ENCODE measurements at regions not wholly inside any gene's neighbourhood (a gene's known extent, or its start where the extent isn't known, plus 50 kb on each side); places are given as distances from the start of the nearest gene placed in this dataset.
A peak's percentile ranks its signal among the peaks of the same experiment; 100 is the strongest.

- H3K4me3 ChIP-seq (ENCODE audit: low read length) = no peak overlapping the region
- TF ChIP-seq, protein P1, sequence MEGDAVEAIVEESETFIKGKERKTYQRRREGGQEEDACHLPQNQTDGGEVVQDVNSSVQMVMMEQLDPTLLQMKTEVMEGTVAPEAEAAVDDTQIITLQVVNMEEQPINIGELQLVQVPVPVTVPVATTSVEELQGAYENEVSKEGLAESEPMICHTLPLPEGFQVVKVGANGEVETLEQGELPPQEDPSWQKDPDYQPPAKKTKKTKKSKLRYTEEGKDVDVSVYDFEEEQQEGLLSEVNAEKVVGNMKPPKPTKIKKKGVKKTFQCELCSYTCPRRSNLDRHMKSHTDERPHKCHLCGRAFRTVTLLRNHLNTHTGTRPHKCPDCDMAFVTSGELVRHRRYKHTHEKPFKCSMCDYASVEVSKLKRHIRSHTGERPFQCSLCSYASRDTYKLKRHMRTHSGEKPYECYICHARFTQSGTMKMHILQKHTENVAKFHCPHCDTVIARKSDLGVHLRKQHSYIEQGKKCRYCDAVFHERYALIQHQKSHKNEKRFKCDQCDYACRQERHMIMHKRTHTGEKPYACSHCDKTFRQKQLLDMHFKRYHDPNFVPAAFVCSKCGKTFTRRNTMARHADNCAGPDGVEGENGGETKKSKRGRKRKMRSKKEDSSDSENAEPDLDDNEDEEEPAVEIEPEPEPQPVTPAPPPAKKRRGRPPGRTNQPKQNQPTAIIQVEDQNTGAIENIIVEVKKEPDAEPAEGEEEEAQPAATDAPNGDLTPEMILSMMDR (conservative IDR thresholded peaks at IDR 0.05; ENCODE audit: low read depth, low read length) = no peak
- DNase-seq (ENCODE audit: low read depth) = no peak
These were observed 82.8 kb upstream of the IGF1R start for GRCh38 chr15:98565566-98565965.

- TF ChIP-seq, protein P1 (conservative IDR thresholded peaks at IDR 0.05; ENCODE audit: low read depth, low read length) = no peak
- H3K4me3 ChIP-seq (ENCODE audit: low read length) = no peak overlapping the region
- DNase-seq (ENCODE audit: low read depth) = no peak
These were observed 80.4 kb upstream of the IGF1R start for GRCh38 chr15:98567951-98568350.

DNA sequence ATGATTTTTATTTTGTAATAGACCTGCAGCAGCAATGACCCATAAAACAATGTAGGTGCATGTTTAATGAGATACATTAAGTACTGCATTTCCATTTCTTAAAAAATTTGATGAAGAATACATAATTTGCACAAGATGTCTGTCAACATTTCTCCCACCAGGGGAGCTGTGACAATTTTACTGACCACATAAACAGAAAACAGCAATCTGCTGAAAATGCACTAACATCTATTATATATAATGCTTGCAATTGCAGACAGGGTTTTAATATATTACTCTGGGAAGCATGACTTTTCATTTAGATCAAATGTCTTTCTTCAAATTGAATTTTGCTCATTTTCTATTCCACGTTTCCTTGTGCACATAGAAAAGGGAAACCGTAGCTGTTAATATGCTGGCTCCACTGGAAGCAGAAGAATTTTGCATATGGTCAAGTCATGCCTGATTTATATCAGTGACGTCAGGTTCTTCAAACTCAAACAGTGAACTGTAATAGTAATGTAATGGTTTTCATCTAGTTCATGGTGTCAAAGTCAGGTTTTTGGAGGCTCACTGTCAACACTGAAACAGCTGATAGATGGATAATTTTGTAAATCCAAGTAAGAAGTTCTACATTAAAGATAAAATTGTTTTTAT, 79.8 kb upstream of the IGF1R start:
- H3K4me3 ChIP-seq (ENCODE audit: low read length) = no peak overlapping the region
- DNase-seq (ENCODE audit: low read depth) = no peak
- TF ChIP-seq, protein P1 (conservative IDR thresholded peaks at IDR 0.05; ENCODE audit: low read depth, low read length) = peak; percentile 49

DNA sequence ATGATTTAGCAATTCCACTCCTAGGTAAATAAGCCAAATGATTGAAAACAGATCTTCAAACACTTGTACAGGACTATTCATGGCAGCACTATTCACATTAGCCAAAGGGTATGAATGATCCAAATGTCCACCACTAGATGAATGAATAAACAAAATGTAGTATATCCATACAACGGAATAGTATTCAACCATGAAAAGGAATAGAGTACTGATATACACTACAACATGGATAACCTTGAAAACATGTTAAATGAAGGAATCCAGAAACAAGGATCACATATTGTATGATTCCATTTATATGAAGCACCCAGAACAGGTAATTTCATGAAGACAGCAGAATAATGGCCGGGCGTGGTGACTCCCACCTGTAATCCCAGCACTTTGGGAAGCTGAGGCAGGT, 78.2 kb upstream of the IGF1R start:
- H3K4me3 ChIP-seq (ENCODE audit: low read length) = no peak overlapping the region
- TF ChIP-seq, protein P1 (conservative IDR thresholded peaks at IDR 0.05; ENCODE audit: low read depth, low read length) = no peak
- no peak for DNase-seq (ENCODE audit: low read depth)

GRCh38 chr15:98580572-98580971, 67.8 kb upstream of the IGF1R start:
- no peak overlapping the region for H3K4me3 ChIP-seq (ENCODE audit: low read length)
- DNase-seq (ENCODE audit: low read depth) = no peak
- TF ChIP-seq, protein P1 (conservative IDR thresholded peaks at IDR 0.05; ENCODE audit: low read depth, low read length) = no peak

- no peak for DNase-seq (ENCODE audit: low read depth)
- TF ChIP-seq, protein P1 (conservative IDR thresholded peaks at IDR 0.05; ENCODE audit: low read depth, low read length) = peak; percentile 53
- H3K4me3 ChIP-seq (ENCODE audit: low read length) = no peak overlapping the region
These were observed 66.6 kb upstream of the IGF1R start for GRCh38 chr15:98581715-98582114.

DNA sequence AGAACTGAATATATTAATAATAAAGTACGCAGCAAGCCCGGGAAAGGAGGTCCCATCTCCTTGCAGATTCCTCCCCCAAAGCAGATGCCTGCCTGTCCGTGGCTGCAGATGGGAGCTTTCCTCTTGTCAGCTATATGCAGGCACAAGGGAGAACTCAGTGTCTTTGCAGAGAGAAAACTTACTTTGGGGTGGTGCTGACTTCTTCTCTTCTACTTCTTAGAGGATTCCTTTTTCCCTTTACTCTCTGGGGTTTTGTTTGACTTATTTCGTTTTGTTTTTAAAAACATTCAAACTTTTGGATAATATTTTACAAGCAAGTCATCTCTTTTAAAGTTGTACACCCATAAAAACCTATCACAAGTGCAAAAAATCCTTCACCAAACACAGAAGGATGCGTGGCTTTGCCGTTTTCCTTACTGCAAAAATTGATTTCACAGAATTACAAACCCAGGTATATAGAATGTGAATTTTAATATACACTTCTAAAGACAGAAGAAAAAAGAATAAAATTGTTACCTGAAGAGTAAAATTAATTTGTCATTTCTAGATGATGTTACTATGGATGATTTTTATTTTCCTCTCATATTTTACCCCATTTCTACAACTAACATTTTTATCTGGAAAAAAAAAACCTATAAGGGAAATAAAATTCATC, 65.3 kb upstream of the IGF1R start:
- TF ChIP-seq, protein P1 (conservative IDR thresholded peaks at IDR 0.05; ENCODE audit: low read depth, low read length) = no peak
- DNase-seq (ENCODE audit: low read depth) = no peak
- H3K4me3 ChIP-seq (ENCODE audit: low read length) = no peak overlapping the region

Measured in retinal pigment epithelial cell (primary cell).